H7 (cell line): ENCODE measurements at regions not wholly inside any gene's neighbourhood (a gene's known extent, or its start where the extent isn't known, plus 50 kb on each side); places are given as distances from the start of the nearest gene placed in this dataset.
A peak's percentile ranks its signal among the peaks of the same experiment; 100 is the strongest.

ENCODE experiments used
- DNase-seq: peaks from one replicate; pipeline ENCODE4 v3.0.0; 2012
- H3K27me3 ChIP-seq: 2 replicates; pipeline ENCODE4 v1.6.0; 2011; ENCODE audit warnings: mild to moderate bottlenecking, low read length; ENCODE audit not compliant: control insufficient read depth, insufficient read depth
- H3K36me3 ChIP-seq: replicated peaks from 2 replicates; pipeline ENCODE4 v1.5.1; 2011; ENCODE audit warnings: low read length; ENCODE audit not compliant: control insufficient read depth, insufficient read depth
- H3K4me3 ChIP-seq: 2 replicates; pipeline ENCODE4 v1.5.1; 2011; ENCODE audit warnings: low read depth, mild to moderate bottlenecking, control low read depth, low read length, moderate library complexity; ENCODE audit not compliant: insufficient read depth

DNA sequence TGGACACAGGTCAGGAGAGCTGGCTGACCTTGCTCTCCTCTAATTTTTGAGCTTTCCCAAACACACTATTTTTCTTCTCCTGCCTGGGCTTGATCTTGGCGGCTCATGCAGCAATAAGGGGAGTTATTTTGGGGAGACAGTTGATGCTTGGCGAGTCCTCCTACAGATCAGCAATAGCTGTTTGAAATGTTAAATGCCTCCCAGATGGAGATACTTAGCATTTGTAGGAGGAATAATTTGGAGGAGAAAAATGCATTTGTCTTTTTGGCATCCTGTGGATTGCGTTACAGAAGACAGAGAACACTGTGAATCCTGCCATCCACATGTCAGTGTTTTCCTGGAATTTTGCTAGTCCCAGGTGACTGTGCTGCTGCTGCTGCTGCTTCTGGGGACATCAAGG is 328.0 kb upstream of the XYLT1 start:
- H3K27me3 ChIP-seq, result no peaks in the 10 kb centered on the region
- DNase-seq, result no peak
- no peak overlapping the region for H3K4me3 ChIP-seq
- no peaks in the 10 kb centered on the region for H3K36me3 ChIP-seq

DNA sequence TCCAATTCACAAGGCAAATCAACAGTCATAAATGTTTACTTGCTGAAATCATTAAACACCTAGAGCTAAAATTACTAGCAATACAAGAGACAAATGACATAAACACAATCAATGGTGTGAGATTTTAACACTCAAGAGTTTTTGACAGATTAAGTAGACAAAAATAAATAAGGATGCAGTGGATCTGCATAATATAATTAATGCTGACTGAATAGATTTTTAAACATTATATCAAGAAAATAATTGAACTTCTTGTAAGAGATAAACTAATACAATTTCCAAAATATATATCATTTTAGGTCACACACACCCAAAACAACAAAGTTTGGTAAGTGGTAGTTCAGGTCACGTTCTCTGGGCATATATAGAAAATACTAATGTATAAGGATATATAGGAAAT is 322.6 kb upstream of the XYLT1 start:
- Histone ChIP-seq H3K27me3 (no peaks in the 10 kb centered on the region), H3K4me3 (no peak overlapping the region), H3K36me3 (no peaks in the 10 kb centered on the region)
- DNase-seq, result no peak

DNA sequence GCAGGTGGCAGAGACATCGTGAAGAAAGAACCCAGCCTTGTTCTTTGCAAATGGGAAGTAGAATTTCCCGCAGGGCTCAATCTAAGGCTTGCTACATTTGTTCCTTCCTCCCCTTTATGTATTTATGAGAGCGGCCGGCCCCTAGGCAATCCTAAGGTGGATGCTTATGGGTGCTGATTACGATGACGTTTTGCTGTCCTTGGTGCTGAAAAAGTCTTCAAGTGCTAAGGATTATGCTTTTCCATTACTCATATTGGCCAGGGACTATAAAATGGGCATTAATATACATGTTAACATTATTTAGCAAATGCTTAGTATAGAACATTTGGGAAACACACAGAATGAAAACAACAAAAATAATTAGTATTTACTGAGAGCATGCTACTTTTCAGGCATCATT is 313.3 kb upstream of the XYLT1 start:
- no peak overlapping the region for H3K4me3 ChIP-seq
- no peaks in the 10 kb centered on the region for H3K36me3 ChIP-seq
- peak; percentile 43 for DNase-seq
- H3K27me3 ChIP-seq, result no peaks in the 10 kb centered on the region

DNA sequence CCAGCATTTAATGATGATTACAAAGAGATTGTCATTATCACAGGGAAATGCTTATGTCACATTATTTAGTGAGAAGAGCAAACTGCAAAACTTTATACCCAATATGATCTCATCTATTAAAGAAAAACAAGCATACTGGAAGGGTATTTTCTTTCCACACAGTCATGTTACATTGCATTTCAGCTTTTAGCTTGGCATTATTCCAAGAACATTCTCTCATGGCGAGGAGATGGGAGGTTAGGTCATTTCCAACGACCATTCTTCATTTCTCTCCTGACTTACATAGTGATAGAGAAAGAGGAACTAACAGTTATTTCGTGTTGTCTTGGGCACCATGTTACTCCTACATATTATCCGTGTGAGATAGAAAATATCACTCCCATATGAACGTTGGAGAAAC is 309.4 kb upstream of the XYLT1 start:
- Histone ChIP-seq H3K27me3 (no peaks in the 10 kb centered on the region), H3K4me3 (no peak overlapping the region), H3K36me3 (no peaks in the 10 kb centered on the region)
- DNase-seq, result no peak

DNA sequence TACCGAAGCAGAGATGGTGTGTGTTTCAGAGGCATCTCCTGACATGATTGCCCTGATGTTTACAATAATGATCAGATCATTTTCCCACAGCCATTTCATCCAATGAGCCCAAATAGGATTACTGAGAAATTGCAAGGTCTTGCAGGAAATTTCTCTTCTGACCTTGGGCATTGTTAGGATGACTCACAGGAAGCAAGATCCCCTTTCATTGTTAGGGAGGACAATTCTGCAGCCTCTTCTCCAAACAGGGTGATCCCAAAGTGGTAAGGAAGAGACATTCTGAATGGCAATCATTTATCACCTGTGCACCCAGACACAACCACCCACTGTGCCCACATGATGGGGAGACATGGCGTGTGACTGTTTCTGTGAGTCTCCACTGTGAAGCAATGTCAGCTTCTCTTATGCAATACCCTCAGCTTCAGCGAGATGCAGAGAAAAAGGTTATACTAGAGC is 306.7 kb upstream of the XYLT1 start:
- Histone ChIP-seq H3K4me3 (no peak overlapping the region), H3K27me3 (no peaks in the 10 kb centered on the region), H3K36me3 (no peaks in the 10 kb centered on the region)
- DNase-seq, result no peak

DNA sequence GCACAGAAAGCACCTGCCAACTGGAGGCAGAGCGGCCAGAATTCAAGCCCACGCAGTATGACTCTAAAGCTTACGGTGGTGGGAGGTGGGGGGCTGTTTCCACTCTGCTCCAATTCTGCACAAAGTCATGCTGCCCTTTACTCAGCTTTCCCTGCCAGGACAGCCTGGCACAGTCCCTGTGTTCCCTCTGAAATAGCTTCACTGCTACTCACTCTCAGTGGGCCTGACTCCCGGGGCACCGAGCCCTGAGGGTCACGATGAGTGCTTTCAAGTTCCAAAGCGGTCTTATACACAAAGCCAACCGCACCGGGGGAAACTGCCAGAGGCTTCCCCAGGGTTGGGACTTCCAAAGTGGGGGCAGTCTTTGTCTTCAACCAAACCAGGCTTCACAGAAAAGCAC is 306.1 kb upstream of the XYLT1 start:
- DNase-seq, result no peak
- Histone ChIP-seq H3K36me3 (no peaks in the 10 kb centered on the region), H3K27me3 (no peaks in the 10 kb centered on the region), H3K4me3 (no peak overlapping the region)

DNA sequence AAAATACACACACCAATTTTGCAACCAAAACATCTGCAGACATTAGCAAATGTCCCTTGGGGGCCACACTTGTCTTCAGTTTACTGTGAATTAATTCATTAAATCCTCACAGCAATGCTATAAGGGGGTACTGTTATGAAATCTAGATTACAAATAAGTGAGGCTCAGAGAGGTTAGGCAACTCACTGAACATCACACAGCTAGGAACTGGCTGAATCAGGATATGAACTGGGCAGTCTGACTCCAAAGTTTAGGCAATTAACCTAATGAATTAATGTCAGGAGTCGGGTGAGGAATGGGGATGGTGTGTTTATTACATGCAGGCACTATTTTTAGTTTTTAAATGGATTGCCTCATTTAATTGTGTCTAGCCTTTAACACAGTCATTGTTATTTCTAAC is 305.7 kb upstream of the XYLT1 start:
- Histone ChIP-seq H3K27me3 (no peaks in the 10 kb centered on the region), H3K4me3 (no peak overlapping the region), H3K36me3 (no peaks in the 10 kb centered on the region)
- DNase-seq, result no peak

DNA sequence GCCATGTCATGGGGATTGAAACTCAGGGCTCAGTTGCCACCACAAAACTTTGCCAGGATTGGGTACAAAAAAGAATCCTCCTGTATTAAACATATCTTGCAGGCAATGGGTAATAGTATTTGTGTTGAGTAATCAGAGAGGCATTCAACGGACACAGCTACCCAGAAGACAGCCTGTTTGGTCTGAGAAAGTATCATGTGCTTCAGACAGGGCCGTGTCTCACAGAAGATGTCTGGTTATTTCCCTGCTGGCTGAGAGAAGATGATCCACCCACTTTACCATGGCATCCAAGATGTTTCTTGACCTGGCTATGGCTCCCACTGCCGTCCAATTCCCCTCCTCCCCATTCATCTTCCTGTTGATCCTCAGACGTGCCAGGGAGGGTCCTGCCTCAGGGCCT is 304.3 kb upstream of the XYLT1 start:
- DNase-seq, result no peak
- H3K27me3 ChIP-seq, result no peaks in the 10 kb centered on the region
- no peak overlapping the region for H3K4me3 ChIP-seq
- H3K36me3 ChIP-seq, result no peaks in the 10 kb centered on the region

DNA sequence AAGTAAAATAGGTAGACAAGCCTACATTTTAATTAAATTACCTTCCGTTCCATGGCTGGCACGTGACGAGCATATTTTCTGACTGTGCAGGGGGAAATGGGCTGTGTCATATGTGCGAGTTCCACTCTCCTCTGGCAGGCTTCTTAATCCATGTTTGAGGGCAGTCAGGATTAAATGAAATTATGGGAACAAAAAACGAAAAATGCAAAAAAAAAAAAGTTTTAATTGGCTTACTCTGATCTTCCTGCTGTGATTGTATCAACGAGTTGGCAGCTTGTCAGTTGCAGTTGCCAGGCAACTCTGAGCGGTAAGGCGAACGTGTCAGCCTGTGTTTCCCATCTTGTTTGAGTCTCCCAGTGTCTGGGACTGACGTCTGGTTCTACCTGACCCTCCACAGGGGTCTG is 302.9 kb upstream of the XYLT1 start:
- no peaks in the 10 kb centered on the region for H3K27me3 ChIP-seq
- no peak for DNase-seq
- H3K36me3 ChIP-seq, result no peaks in the 10 kb centered on the region
- H3K4me3 ChIP-seq, result no peak overlapping the region

DNA sequence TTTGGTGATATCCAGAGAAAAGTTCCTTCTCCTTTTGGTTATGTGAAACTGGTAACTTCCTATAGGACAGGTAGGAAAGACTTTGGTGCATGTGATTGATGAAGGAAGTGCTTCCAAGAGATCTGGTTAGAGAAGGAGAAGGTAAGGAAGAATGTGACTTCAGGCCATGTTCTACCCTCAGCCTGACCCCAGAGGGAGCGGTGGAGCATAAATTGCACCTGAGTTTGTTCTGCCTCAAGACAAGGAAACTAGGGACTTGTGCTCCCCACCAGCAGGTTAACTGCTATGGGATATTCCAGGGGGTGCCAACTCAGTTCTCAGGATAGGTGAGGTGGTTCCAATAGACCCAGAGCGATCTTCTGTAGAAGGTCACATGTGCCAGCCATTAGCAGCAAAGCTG is 299.3 kb upstream of the XYLT1 start:
- H3K27me3 ChIP-seq, result no peaks in the 10 kb centered on the region
- H3K4me3 ChIP-seq, result no peak overlapping the region
- peak; percentile 31 for DNase-seq
- H3K36me3 ChIP-seq, result no peaks in the 10 kb centered on the region

DNA sequence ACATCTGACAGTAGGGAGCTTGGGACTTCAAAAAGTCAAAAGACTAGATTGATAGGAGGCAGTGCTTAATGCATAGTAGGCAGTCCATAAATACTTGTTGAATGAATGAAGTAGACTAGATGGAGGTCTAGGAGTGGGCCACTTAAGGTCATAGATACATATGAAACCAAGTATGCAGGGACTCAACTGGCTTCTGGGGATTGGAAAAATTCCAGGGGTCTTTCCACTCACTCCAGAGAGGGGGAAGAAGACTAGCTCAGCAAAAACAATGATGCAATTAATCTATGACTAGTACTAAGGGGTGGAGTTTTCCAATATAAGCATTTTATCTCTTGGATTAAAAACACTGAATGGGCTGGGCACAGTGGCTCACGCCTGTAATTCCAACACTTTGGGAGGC is 298.3 kb upstream of the XYLT1 start:
- Histone ChIP-seq H3K27me3 (no peaks in the 10 kb centered on the region), H3K36me3 (no peaks in the 10 kb centered on the region), H3K4me3 (no peak overlapping the region)
- DNase-seq, result no peak

DNA sequence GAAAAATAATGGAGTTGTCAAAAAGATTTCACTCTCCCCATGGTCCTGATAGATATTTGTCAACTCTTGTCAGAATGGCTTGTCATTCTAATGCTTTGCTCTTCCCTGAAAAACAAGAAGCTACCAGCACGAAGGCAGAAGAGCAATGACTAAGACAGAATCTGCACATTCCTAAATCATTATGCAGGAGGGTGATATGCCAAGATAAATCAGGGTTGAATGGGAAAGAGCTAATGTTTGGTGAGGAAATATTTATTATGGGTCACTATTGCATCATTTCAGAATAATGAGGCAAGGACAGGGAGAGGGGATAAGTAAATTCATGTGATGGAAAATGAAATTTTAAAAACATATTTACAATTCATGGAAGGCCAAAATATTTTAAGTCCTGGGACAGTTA is 297.5 kb upstream of the XYLT1 start:
- DNase-seq, result no peak
- Histone ChIP-seq H3K27me3 (no peaks in the 10 kb centered on the region), H3K4me3 (no peak overlapping the region), H3K36me3 (no peaks in the 10 kb centered on the region)

DNA sequence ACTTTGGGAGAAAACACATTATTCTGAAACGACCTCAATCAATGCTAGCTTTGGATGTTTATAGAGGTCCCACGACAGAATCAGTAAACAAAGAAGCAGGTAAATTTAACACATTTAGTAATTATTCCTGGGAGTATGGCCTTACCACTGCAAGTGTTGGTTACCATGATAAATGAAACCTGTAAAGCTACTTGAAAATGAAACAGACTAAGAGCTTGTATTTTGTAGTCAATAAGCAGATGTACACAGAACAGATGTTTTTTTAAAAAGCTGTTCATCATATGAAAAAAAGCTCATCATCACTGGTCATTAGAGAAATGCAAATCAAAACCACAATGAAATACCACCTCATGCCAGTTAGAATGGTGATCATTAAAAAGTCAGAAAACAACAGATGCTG is 295.3 kb upstream of the XYLT1 start:
- H3K36me3 ChIP-seq, result no peaks in the 10 kb centered on the region
- DNase-seq, result no peak
- no peaks in the 10 kb centered on the region for H3K27me3 ChIP-seq
- no peak overlapping the region for H3K4me3 ChIP-seq

DNA sequence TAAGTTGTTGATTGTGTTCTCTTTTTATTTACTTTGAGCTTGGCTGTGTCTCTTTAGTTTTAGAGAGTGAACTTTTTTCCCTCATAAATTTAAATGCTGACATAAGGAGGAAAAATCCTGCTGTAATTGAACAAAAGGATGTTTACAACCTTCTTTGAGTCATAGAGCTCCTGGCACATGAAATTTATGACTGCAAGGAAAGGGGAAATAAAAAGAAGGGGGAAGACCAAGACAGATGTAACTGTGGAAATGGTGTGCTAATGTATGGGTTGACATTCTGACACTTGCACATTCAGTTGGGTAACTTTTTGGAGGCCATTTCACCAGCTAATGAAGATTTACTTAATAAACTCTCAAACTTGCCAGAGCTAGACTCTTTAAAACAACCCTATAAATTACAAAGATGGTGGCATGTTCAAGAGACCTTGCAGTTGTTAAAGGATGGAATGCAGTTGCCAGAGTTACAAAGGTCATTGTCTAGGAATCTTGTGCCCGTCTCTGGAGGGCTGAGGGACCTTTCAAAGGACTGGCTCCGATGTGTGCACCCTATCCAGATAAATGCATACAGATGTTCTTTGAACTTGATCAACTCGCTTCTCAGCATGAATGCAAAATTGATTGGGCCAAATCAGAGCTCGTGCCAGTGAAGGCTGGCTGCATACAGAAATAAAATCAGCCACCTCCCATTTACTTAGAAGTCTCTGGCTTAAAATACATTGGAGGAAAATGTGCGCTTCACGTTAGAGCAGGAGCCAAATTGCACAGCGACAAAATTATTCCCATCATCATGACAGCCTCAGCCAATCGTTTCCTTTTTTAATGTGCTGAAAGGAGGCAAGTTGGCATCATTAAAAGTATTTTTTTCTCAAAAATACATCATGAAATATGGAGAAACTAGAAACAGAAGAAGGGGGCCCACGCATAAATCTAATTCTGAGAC is 289.0 kb upstream of the XYLT1 start:
- DNase-seq, result no peak
- Histone ChIP-seq H3K4me3 (no peak overlapping the region), H3K27me3 (no peaks in the 10 kb centered on the region), H3K36me3 (no peaks in the 10 kb centered on the region)

DNA sequence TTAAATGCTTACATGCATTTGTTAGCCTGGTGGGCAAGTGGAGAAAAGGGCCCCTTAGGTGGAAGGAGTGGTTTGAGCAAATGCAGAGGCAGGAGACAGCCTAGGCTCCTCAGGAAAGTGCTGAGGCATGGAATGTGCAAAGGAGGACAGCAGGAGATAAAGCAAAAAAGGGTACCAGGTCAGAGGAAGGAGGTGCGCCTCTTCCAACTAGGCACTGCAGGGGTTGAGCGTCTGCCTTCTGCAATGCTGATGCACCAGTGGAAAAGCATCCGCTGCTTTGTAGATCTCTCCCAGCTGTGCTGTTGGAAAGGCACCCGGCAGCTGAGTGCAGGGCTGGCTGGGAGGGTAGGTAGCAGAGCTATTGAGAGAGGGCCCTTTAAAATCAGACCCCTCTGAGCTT is 287.0 kb upstream of the XYLT1 start:
- Histone ChIP-seq H3K27me3 (no peaks in the 10 kb centered on the region), H3K4me3 (no peak overlapping the region), H3K36me3 (no peaks in the 10 kb centered on the region)
- no peak for DNase-seq

DNA sequence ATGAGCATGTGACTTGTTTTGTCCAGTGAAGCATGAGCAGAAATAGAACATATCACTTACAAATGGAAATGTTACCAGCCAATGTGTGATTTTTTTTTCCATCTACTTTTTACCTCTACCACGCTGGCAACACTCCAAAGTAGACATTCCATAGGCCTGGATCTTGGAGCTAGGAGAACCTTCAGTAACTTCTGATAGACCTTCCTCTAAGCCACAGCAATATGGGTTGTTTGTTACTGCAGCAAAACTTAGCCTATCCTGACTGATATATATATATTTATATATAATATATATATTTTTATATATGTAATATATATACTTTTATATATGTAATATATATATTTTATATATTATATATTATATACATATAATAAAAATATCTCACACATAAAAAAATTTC is 284.4 kb upstream of the XYLT1 start:
- Histone ChIP-seq H3K36me3 (no peaks in the 10 kb centered on the region), H3K4me3 (no peak overlapping the region), H3K27me3 (no peaks in the 10 kb centered on the region)
- DNase-seq, result no peak
